AG10803 (cell line): ENCODE measurements at regions not wholly inside any gene's neighbourhood (a gene's known extent, or its start where the extent isn't known, plus 50 kb on each side); places are given as distances from the start of the nearest gene placed in this dataset.

Experiments
- DNase-seq: peaks from one replicate; pipeline ENCODE4 v3.0.0; 2010; ENCODE audit warnings: low read depth
- H3K4me3 ChIP-seq: 2 replicates; pipeline ENCODE4 v1.5.1; 2011; ENCODE audit warnings: mild to moderate bottlenecking, low read length, control low read depth
- CTCF ChIP-seq: conservative IDR thresholded peaks from 2 replicates; pipeline ENCODE4 v1.5.1; 2011; ENCODE audit warnings: mild to moderate bottlenecking, low read length, control low read depth, inconsistent platforms

DNA sequence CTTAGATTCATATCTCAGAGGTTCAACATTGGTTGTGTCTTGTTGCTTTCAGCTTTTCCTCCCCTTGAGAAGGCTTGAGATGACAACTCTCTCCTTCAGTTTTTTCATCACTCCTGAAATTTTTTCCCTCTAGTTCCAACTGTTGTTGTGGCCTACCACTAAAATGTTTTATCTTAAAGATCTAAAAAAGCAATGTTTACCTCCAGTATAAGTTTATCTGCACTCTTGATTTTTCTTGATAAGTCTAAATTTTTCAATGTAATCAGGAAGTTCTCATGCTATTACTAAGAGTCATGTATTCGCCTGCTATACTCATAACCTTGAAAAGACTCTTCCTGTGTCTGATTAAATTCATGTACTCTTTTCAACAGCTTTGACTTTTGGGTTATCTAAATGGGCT lies 366.3 kb upstream of the TFPI start:
- no peak for DNase-seq
- TF ChIP-seq CTCF, result no peak
- no peak overlapping the region for H3K4me3 ChIP-seq

- no peak for DNase-seq
- no peak overlapping the region for H3K4me3 ChIP-seq
- no peak for TF ChIP-seq CTCF
Observed at GRCh38 chr2:187922846-187923245, 368.6 kb upstream of the TFPI start.

DNA sequence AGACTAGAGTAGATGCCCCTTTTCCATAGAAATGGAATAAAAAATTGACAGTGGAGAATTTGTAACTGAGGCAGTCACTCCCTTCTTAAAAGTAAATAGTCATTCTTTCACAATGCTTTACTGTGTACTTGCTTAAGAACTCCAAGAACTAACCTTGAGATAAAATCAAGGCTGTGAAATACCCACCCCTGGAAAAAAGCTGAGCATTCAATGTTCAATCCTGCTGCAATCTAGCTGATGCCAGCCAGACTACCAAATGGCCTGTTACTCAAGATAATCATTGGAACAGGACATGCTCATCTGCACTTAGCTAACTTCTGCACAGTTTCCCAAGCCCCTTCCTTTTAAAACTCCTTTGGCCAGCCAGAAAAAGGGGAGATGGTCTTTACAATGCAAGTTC lies 367.4 kb upstream of the GULP1 start:
- DNase-seq, result no peak
- TF ChIP-seq CTCF, result no peak
- H3K4me3 ChIP-seq, result no peak overlapping the region

DNA sequence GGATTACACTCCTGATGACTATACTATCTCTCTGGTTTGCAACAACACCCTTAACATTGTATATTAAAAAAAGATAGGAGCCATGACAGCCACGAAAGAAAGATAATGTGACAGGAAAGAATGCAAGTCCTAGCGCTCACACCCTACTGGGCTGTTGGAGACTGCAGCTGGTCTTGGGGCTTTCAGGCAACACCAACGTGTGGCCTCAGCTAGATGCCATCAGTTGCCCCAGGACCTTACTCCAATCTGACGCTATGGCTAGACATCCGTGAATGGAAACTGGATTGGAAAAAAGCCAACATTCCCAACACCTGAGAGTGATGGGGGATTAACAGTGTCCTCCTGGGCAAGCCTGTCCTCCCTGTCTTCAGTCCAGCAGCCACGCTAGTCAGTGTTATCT lies 357.4 kb upstream of the GULP1 start:
- no peak for TF ChIP-seq CTCF
- DNase-seq, result no peak
- no peak overlapping the region for H3K4me3 ChIP-seq

- no peak for DNase-seq
- H3K4me3 ChIP-seq, result no peak overlapping the region
- no peak for TF ChIP-seq CTCF
Observed at GRCh38 chr2:187934692-187935091, 357.0 kb upstream of the GULP1 start.

- no peak overlapping the region for H3K4me3 ChIP-seq
- no peak for DNase-seq
- no peak for TF ChIP-seq CTCF
Observed at GRCh38 chr2:187935126-187935525, 356.5 kb upstream of the GULP1 start.

DNA sequence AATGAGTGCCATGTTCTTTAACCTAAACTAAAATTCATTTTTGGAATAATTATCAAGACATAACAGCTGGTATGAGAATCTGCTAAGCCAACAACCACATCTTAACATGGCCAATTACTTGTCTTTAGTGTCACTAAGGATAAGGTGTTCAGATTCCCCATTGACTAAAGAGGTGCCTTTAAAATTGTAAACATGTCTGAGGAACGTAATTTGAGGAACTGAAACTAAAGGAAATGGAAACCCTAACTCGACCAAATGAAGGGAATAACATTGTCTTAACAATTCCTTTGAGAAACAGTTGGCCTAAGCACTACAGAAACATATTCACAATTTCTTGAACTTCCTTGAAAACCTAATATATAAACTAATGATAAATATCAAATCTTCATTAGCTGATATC lies 355.4 kb upstream of the GULP1 start:
- no peak overlapping the region for H3K4me3 ChIP-seq
- no peak for TF ChIP-seq CTCF
- DNase-seq, result no peak
